GM18519 (cell line): ENCODE measurements at regions not wholly inside any gene's neighbourhood (a gene's known extent, or its start where the extent isn't known, plus 50 kb on each side); places are given as distances from the start of the nearest gene placed in this dataset.

Experiments
- ATAC-seq: cut with Tn5 transposase; IDR thresholded peaks from one replicate; pipeline ENCODE4 v1.9.1; 2021; ENCODE audit warnings: mild to moderate bottlenecking, moderate library complexity; ENCODE audit not compliant: unreplicated experiment, low FRiP score

DNA sequence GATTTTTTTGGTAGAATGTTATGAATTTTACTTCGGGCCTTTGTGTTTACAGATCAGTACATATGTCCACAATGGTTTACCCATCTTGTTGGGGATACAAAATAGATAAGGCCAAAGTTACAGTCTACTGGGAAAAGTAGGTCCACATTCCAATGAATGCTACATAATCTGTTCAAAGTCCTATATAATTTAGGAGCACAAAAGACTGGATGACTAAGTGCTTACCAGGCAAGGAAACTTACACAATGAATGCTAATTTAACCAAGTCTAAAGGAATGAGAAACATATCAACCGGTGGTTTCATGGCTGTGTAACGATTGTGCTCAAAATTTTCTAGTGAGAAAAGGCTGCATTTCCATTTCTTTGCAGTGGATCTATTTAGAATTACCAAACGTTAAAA is 97.4 kb upstream of the TRPM3 start:
- no peak for ATAC-seq

DNA sequence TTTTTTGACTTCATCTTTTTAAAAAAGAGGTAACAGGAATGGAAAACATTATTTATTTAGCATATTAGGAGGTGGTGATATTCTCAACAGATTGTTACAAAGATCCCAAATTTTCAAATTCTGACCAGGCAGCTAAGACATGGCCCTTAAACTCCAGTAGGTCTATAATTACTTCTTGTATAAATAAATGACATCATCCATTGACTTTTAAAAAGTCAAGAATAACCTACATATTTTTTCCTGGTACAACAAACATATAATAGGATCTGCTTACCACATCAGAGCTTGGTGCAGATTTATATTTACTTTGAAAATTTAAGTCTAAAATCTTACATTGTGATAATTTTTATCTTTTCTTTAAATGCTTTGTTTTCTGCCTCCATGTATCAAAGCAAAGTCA is 92.2 kb upstream of the TRPM3 start:
- no peak for ATAC-seq

DNA sequence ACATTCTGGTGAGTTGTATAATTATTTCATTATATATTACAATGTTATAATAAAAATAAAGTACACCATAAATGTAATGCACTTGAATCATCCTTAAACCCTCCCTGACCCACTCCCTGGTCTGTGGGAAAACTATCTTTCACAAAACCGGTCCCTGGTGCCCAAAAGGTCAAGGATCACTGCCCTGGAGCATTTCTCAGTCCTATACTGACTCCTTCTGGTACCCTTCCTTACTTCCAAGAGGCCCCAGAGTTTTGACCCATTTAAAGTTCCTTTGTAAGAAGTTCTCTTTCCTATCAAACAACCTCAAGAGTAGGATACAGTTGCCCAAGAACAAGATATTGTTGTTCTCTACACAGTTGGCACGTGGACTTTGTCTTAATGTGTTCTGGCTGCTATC is 88.9 kb upstream of the TRPM3 start:
- ATAC-seq = no peak

DNA sequence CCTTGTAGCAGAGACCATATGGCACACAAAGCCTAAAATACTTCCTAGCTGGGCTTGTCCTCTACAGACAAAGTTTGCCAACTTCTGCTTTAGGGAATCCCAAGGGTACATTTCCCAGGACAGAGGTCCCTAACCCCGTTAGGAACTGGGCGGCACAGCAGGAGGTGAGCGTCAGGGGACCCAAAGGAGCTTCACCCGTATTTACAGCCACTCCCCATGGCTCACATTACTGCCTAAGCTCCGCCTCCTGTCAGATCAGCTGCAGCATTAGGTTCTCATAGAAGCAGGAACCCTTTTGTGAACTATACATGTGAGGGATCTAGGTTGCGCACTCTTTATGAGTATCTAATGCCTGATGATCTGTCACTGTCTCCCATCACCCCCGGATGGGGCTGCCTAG is 88.5 kb upstream of the TRPM3 start:
- ATAC-seq = no peak

DNA sequence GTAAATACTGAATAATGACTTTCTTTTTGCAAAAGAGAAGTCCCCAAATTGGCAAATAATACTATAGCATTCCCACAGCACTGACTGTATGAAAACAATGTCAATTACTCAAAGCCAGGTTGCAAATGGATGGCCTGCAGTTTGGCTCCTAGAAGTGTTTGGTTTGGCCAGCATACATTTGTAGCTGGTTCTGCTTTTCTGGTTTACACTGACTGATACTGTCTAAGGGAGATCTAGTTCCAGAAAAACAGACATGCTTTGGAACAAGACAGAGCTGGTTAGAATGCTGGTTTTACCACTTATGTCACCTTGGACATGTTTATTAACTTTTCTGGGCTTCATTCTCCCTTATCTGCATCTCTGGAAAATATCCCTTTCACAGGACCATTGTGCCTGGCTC is 81.5 kb upstream of the TRPM3 start:
- no peak for ATAC-seq

DNA sequence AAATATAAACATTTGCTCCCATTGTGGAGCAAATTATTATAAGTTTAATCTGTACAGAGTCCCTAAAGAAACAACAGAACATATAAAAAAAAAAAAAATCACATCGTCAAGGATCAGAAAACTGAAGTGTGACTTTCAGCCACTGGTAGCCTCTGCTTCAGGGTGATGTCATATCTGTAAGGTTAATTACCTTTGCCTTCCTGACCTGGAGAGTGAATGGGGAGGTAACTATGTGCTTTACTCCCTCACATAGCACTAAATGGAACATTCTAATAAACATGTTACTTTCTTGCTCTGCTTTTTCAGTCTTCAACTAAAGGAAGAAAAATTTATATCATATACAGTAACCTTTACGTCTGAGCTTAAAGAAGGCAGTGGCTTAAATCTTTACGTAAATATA is 70.3 kb upstream of the TRPM3 start:
- ATAC-seq = no peak

DNA sequence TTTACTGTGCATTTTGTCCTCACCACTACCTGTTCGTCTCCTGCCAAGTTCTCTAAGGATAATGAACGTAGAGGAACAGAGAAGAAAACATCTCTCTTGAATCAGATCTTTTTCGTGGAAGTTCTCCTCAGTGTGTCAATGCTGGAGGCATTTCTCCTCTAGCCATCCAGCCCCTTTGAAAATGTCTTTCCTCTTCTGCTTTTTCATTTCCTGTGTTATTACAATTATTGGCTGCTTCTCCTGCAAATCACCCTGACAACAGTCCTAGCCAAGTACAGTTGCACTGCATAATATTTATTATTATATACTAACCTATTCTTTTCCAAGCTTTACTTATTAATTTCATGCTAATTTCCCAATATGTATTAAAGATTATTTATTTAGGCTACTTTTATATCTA is 61.8 kb upstream of the TRPM3 start:
- ATAC-seq = no peak

DNA sequence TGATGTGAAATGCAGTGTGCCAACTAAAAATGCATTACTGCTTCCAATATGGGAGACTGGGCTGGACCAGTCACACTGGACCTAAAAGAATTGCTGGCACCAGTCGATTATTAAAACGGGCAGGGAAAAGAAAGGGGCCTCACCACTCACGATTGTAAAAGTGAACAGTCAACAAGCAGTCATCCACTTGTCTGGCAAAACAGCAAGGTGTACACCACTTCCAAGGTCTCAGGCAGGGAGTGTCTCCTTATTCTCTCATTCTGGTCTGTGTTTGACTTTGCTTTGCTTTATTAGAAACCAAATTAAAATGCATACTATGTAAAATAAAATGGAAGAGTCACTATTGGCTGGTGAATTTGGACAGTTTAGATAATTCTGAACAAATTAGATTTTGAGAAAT is 57.8 kb upstream of the TRPM3 start:
- ATAC-seq = no peak

DNA sequence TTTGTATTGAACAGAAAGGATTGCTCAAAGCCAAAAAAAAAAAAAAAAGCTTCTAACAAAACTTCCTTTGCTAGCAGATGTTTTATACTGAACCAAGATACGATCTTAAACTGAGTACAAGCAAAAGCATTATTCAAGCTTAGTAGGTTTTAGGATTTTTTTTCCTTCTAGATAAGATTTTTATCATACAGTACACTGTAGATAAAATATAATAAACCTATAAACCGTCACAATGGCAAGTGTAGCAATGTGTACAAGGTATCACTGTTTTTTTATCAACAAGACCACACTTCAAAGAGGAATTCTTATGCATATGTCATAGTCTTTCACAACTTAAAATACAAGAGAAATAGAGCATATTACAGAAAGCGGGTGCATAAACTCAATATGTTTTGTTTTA is 56.5 kb upstream of the TRPM3 start:
- no peak for ATAC-seq

DNA sequence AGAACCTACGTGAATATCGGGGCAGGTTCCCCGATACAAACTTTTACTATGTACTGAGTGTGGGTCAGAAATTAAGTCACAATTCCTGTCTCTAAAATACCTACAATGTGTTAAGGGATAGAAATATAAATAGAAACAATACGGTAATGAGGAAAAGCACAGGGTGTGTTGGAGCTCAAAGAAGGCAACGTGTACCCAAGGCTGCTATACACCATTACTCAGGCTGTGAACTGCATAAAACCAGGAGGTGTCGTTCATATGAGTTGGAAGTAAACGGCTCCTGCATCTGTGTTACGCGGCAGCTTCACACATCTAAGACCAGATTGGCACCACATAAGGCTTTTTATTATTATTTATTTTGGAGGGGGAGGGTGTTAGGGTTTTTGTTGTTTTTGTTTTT is 50.1 kb upstream of the TRPM3 start:
- ATAC-seq = no peak
